BJ (cell line): ENCODE measurements at regions not wholly inside any gene's neighbourhood (a gene's known extent, or its start where the extent isn't known, plus 50 kb on each side); places are given as distances from the start of the nearest gene placed in this dataset.

Source experiments
- CTCF ChIA-PET: fragments of 350-600 bp; formaldehyde crosslinking; extraction: SDS; loops from one replicate; lab custom pipeline; 2021; ENCODE audit warnings: antibody characterized with exemption, inconsistent platforms; lab: Yijun Ruan, JAX
- POLR2A ChIA-PET: fragments of 300-600 bp; sonication (Branson Sonifier 250); formaldehyde crosslinking; extraction: SDS; loops from one replicate; lab custom pipeline; 2021; ENCODE audit warnings: antibody characterized with exemption; lab: Charles Lee
- DNase-seq: peaks from one replicate; pipeline ENCODE4 v3.0.0-alpha.2; 2011; ENCODE audit warnings: low read depth
- H3K27me3 ChIP-seq: 2 replicates; pipeline ENCODE4 v1.6.0; 2011; ENCODE audit warnings: low read length; ENCODE audit not compliant: control insufficient read depth, insufficient read depth
- H3K36me3 ChIP-seq: 2 replicates; pipeline ENCODE4 v1.5.1; 2011; ENCODE audit warnings: low read length; ENCODE audit not compliant: control insufficient read depth, insufficient read depth
- H3K4me3 ChIP-seq: 2 replicates; pipeline ENCODE4 v1.5.1; 2011; ENCODE audit warnings: low read depth, mild to moderate bottlenecking, control low read depth, low read length
- CTCF ChIP-seq: IDR thresholded peaks from 2 replicates; pipeline ENCODE4 v1.5.1; 2011; ENCODE audit warnings: low read depth, mild to moderate bottlenecking, control low read depth, inconsistent platforms, low read length, moderate library complexity; ENCODE audit not compliant: insufficient read depth

- POLR2A ChIA-PET: no interaction called here
- no peak for DNase-seq
- TF ChIP-seq CTCF: no peak
- H3K36me3 ChIP-seq: no peaks in the 10 kb centered on the region
- no peaks in the 10 kb centered on the region for H3K27me3 ChIP-seq
- no peak overlapping the region for H3K4me3 ChIP-seq
- CTCF ChIA-PET: no interaction called here
Observed at GRCh38 chr18:39455285-39455684, 1889.7 kb upstream of the CELF4 start.

GRCh38 chr18:39454866-39455265, 1889.3 kb upstream of the CELF4 start:
- ChIA-PET POLR2A (no interaction called here), CTCF (no interaction called here)
- Histone ChIP-seq H3K36me3 (no peaks in the 10 kb centered on the region), H3K27me3 (no peaks in the 10 kb centered on the region), H3K4me3 (no peak overlapping the region)
- DNase-seq: no peak
- TF ChIP-seq CTCF: no peak

DNA sequence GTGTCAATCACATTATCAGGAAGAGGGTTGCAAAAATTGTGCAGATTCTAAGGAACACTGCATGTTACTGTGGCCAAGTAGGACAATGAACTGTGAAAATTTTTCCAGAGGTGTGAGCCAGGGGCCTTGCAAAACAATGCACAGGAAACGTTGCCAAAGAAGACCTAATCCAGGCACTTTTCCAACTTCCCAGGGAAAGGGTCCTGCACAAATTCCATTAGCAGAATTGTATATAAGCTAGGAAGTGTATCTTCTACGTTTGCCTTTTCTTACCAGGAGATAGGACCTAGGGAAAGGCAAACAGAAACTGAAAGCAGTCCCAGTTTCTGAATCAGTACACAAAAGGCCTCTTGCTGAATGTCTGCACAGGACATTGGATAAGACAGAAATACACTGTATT, 1888.3 kb upstream of the CELF4 start:
- ChIA-PET CTCF (no interaction called here), POLR2A (no interaction called here)
- Histone ChIP-seq H3K27me3 (no peaks in the 10 kb centered on the region), H3K4me3 (0 out of 2 replicates have a peak overlapping the region, but pooled peaks have one; percentile 6), H3K36me3 (no peaks in the 10 kb centered on the region)
- no peak for DNase-seq
- no peak for TF ChIP-seq CTCF

- no peak overlapping the region for H3K4me3 ChIP-seq
- DNase-seq: no peak
- CTCF ChIA-PET: no interaction called here
- no peaks in the 10 kb centered on the region for H3K36me3 ChIP-seq
- no peaks in the 10 kb centered on the region for H3K27me3 ChIP-seq
- no peak for TF ChIP-seq CTCF
- POLR2A ChIA-PET: no interaction called here
Observed at GRCh38 chr18:39453356-39453755, 1887.8 kb upstream of the CELF4 start.

DNA sequence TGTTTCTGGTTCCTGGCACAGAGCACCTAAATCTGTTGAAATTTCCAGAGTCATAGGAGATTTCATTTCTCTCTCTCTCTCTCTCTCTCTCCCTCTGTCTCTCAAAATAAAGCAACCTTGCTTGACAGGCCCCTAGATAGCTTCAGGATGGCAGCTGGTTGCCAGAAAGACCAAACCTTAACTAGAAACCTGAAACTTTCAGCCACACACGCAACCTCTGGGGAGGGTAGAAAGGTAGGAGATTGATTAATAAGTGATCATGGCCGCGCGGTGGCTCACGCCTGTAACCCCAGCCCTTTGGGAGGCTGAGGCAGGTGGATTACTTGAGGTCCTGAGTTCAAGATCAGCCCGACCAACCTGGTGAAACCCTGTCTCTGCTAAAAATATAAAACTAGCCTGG, 1885.4 kb upstream of the CELF4 start:
- POLR2A ChIA-PET: no interaction called here
- no peak for TF ChIP-seq CTCF
- no peaks in the 10 kb centered on the region for H3K27me3 ChIP-seq
- H3K36me3 ChIP-seq: no peaks in the 10 kb centered on the region
- CTCF ChIA-PET: no interaction called here
- H3K4me3 ChIP-seq: no peak overlapping the region
- DNase-seq: no peak
